Neural cell (in vitro differentiated cells): ENCODE measurements at regions not wholly inside any gene's neighbourhood (a gene's known extent, or its start where the extent isn't known, plus 50 kb on each side); places are given as distances from the start of the nearest gene placed in this dataset.

Source experiments
- H2AFZ ChIP-seq: fragments of 200-600, 300-800 bp; sonication (generic), shearing (Covaris generic); 2 replicates; pipeline ENCODE4 v1.6.0; 2014; ENCODE audit warnings: low read depth, mild to moderate bottlenecking, antibody characterized with exemption, low read length, moderate library complexity
- H3F3A ChIP-seq: fragments of 200-600 bp; shearing (Covaris generic); 2 replicates; pipeline ENCODE4 v1.6.1; 2016; ENCODE audit warnings: mild to moderate bottlenecking, moderate library complexity, mixed read lengths, antibody characterized with exemption, low read length; ENCODE audit not compliant: insufficient read depth, poor library complexity, severe bottlenecking
- H3K27ac ChIP-seq: fragments of 200-600, 300-800 bp; sonication (generic), shearing (Covaris generic); 2 replicates; pipeline ENCODE4 v1.5.1; 2014; ENCODE audit warnings: mild to moderate bottlenecking, low read length, moderate library complexity
- H3K27me3 ChIP-seq: fragments of 300-800, 200-600 bp; sonication (generic), shearing (Covaris generic); 2 replicates; pipeline ENCODE4 v1.6.0; 2014; ENCODE audit warnings: mild to moderate bottlenecking, low read depth, low read length, moderate library complexity; ENCODE audit not compliant: insufficient read depth
- H3K36me3 ChIP-seq: fragments of 300-800, 200-600 bp; sonication (generic), shearing (Covaris generic); 2 replicates; pipeline ENCODE4 v1.5.1; 2014; ENCODE audit warnings: mild to moderate bottlenecking, antibody characterized with exemption, low read length, moderate library complexity; ENCODE audit not compliant: insufficient read depth
- H3K4me2 ChIP-seq: fragments of 300-800, 200-600 bp; sonication (generic), shearing (Covaris generic); 2 replicates; pipeline ENCODE4 v1.6.0; 2014; ENCODE audit warnings: mild to moderate bottlenecking, low read length
- H3K4me3 ChIP-seq: fragments of 300-800, 200-600 bp; sonication (generic), shearing (Covaris generic); 2 replicates; pipeline ENCODE4 v1.5.1; 2014; ENCODE audit warnings: mild to moderate bottlenecking, low read length, moderate library complexity
- H3K79me2 ChIP-seq: fragments of 200-600 bp; shearing (Covaris generic); replicated peaks from 2 replicates; pipeline ENCODE4 v1.6.0; 2014; ENCODE audit warnings: mild to moderate bottlenecking, low read length, moderate library complexity; ENCODE audit not compliant: insufficient read depth
- H3K9ac ChIP-seq: fragments of 300-800, 200-600 bp; sonication (generic), shearing (Covaris generic); 2 replicates; pipeline ENCODE4 v1.6.1; 2016; ENCODE audit warnings: mild to moderate bottlenecking, low read length, mixed read lengths
- H3K9me2 ChIP-seq: fragments of 200-600 bp; shearing (Covaris generic); 2 replicates; pipeline ENCODE4 v1.6.1; 2016; ENCODE audit warnings: mild to moderate bottlenecking, low read length, mixed read lengths; ENCODE audit not compliant: insufficient read depth
- H3K9me3 ChIP-seq: fragments of 200-600, 300-800 bp; sonication (generic), shearing (Covaris generic); 2 replicates; pipeline ENCODE4 v1.6.1; 2016; ENCODE audit warnings: mild to moderate bottlenecking, mixed run types, low read length, moderate library complexity, mixed read lengths
- H4K20me1 ChIP-seq: fragments of 200-600 bp; shearing (Covaris generic); 2 replicates; pipeline ENCODE4 v1.6.1; 2016; ENCODE audit warnings: mild to moderate bottlenecking, mixed run types; ENCODE audit not compliant: insufficient read depth
- EP300 ChIP-seq: fragments of 450-650 bp; conservative IDR thresholded peaks from 2 replicates; pipeline ENCODE4 v1.6.1; 2014; ENCODE audit warnings: antibody characterized with exemption, mild to moderate bottlenecking, moderate library complexity; ENCODE audit not compliant: poor library complexity, severe bottlenecking
- EZH2 ChIP-seq: fragments of 200-600, 300-800 bp; shearing (Covaris generic), sonication (generic); IDR thresholded peaks from 2 replicates; pipeline ENCODE4 v1.6.1; 2014; ENCODE audit warnings: antibody characterized with exemption, low read length, borderline replicate concordance, mild to moderate bottlenecking; ENCODE audit not compliant: insufficient read depth, poor library complexity, severe bottlenecking
- MXI1 ChIP-seq: fragments of 450-650 bp; conservative IDR thresholded peaks from 2 replicates; pipeline ENCODE4 v1.6.1; 2014; ENCODE audit warnings: antibody characterized with exemption, mild to moderate bottlenecking; ENCODE audit not compliant: poor library complexity, severe bottlenecking
- POLR2AphosphoS5 ChIP-seq: IDR thresholded peaks from 2 replicates; pipeline ENCODE4 v1.6.1; 2012
- RAD21 ChIP-seq: fragments of 450-650 bp; conservative IDR thresholded peaks from 2 replicates; pipeline ENCODE4 v1.6.1; 2014; ENCODE audit warnings: antibody characterized with exemption, mild to moderate bottlenecking, moderate library complexity
- SMC3 ChIP-seq: fragments of 450-650 bp; conservative IDR thresholded peaks from 2 replicates; pipeline ENCODE4 v1.6.1; 2014; ENCODE audit warnings: antibody characterized with exemption, mild to moderate bottlenecking, moderate library complexity; ENCODE audit not compliant: poor library complexity
- TAF1 ChIP-seq: IDR thresholded peaks from 2 replicates; pipeline ENCODE4 v1.6.1; 2012; ENCODE audit warnings: low read depth
- TF ChIP-seq, protein P1 (sequence below): fragments of 450-650 bp; IDR thresholded peaks from 2 replicates; pipeline ENCODE4 v1.5.1; 2014; ENCODE audit warnings: antibody characterized with exemption, mild to moderate bottlenecking, moderate library complexity; ENCODE audit not compliant: poor library complexity, severe bottlenecking
- TF ChIP-seq, protein P2 (sequence below): IDR thresholded peaks from 2 replicates; pipeline ENCODE4 v1.6.1; 2012; ENCODE audit warnings: borderline replicate concordance

GRCh38 chrX:122940199-122940598 lies 243.9 kb upstream of the GRIA3 start:
- Histone ChIP-seq H3K4me3 (no peak overlapping the region), H3K27me3 (no peaks in the 10 kb centered on the region), H4K20me1 (no peaks in the 10 kb centered on the region), H3K4me2 (no peak overlapping the region), H3F3A (no peaks in the 10 kb centered on the region), H2AFZ (no peak overlapping the region), H3K9me3 (no peaks in the 10 kb centered on the region), H3K9ac (no peak overlapping the region), H3K36me3 (no peaks in the 10 kb centered on the region), H3K27ac (no peak overlapping the region), H3K9me2 (no peaks in the 10 kb centered on the region), H3K79me2 (no peaks in the 10 kb centered on the region)
- no peak for TF ChIP-seq EZH2
- no peak for TF ChIP-seq RAD21
- TF ChIP-seq, protein P1, sequence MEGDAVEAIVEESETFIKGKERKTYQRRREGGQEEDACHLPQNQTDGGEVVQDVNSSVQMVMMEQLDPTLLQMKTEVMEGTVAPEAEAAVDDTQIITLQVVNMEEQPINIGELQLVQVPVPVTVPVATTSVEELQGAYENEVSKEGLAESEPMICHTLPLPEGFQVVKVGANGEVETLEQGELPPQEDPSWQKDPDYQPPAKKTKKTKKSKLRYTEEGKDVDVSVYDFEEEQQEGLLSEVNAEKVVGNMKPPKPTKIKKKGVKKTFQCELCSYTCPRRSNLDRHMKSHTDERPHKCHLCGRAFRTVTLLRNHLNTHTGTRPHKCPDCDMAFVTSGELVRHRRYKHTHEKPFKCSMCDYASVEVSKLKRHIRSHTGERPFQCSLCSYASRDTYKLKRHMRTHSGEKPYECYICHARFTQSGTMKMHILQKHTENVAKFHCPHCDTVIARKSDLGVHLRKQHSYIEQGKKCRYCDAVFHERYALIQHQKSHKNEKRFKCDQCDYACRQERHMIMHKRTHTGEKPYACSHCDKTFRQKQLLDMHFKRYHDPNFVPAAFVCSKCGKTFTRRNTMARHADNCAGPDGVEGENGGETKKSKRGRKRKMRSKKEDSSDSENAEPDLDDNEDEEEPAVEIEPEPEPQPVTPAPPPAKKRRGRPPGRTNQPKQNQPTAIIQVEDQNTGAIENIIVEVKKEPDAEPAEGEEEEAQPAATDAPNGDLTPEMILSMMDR: no peak
- TF ChIP-seq POLR2AphosphoS5: no peak
- TF ChIP-seq TAF1: no peak
- TF ChIP-seq EP300: no peak
- no peak for TF ChIP-seq SMC3
- no peak for TF ChIP-seq MXI1
- TF ChIP-seq, protein P2, sequence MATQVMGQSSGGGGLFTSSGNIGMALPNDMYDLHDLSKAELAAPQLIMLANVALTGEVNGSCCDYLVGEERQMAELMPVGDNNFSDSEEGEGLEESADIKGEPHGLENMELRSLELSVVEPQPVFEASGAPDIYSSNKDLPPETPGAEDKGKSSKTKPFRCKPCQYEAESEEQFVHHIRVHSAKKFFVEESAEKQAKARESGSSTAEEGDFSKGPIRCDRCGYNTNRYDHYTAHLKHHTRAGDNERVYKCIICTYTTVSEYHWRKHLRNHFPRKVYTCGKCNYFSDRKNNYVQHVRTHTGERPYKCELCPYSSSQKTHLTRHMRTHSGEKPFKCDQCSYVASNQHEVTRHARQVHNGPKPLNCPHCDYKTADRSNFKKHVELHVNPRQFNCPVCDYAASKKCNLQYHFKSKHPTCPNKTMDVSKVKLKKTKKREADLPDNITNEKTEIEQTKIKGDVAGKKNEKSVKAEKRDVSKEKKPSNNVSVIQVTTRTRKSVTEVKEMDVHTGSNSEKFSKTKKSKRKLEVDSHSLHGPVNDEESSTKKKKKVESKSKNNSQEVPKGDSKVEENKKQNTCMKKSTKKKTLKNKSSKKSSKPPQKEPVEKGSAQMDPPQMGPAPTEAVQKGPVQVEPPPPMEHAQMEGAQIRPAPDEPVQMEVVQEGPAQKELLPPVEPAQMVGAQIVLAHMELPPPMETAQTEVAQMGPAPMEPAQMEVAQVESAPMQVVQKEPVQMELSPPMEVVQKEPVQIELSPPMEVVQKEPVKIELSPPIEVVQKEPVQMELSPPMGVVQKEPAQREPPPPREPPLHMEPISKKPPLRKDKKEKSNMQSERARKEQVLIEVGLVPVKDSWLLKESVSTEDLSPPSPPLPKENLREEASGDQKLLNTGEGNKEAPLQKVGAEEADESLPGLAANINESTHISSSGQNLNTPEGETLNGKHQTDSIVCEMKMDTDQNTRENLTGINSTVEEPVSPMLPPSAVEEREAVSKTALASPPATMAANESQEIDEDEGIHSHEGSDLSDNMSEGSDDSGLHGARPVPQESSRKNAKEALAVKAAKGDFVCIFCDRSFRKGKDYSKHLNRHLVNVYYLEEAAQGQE: no peak

DNA sequence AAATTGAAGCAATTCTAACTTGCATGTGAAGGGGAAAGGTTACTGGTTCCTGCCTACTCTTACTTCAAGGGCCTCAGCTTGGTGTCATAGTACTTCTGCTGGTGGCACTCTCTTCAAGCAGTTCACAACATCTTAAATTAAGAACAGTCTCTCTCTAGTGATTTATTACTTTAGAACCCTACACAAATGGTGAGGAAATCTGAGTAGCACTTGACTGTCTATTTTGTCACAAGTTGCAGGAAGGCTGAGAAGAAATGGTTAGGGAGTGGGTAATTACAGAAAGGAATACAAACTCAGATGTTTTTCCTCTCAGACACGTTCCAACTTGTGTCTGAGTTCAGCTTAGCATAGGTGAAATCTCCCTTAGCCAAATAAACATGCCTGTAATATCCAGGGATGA lies 242.3 kb upstream of the GRIA3 start:
- Histone ChIP-seq H3F3A (no peaks in the 10 kb centered on the region), H3K4me3 (no peak overlapping the region), H3K9me2 (no peaks in the 10 kb centered on the region), H3K9ac (no peak overlapping the region), H3K9me3 (no peaks in the 10 kb centered on the region), H3K4me2 (no peak overlapping the region), H3K27ac (no peak overlapping the region), H3K36me3 (no peaks in the 10 kb centered on the region), H3K27me3 (no peaks in the 10 kb centered on the region), H2AFZ (no peak overlapping the region), H4K20me1 (no peaks in the 10 kb centered on the region), H3K79me2 (no peaks in the 10 kb centered on the region)
- no peak for TF ChIP-seq EP300

DNA sequence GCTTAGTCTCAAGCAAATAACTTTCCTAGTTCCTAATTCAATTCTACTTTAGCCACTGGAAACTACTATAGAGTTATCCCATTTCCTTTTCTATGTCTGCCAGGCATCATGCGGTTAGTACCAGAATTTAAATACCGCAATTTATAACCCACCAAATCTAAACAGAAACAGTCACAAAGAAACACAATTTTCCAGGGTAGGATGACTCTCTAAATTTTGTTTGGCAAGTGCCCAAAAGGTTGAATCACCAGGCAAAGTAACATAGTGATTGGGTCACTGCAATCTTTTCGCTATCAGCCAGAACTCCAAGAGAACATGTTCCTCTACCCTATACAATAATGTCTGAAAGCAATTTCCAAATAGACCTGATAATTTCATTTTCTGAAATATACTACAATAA lies 240.2 kb upstream of the GRIA3 start:
- Histone ChIP-seq H3K27ac (no peak overlapping the region), H3F3A (no peaks in the 10 kb centered on the region), H3K9me3 (no peaks in the 10 kb centered on the region), H4K20me1 (no peaks in the 10 kb centered on the region), H3K9ac (no peak overlapping the region), H3K27me3 (no peaks in the 10 kb centered on the region), H3K4me2 (no peak overlapping the region), H3K36me3 (no peaks in the 10 kb centered on the region), H3K79me2 (no peaks in the 10 kb centered on the region), H2AFZ (no peak overlapping the region), H3K9me2 (no peaks in the 10 kb centered on the region), H3K4me3 (no peak overlapping the region)
- TF ChIP-seq EZH2 (no peak), SMC3 (no peak), TAF1 (no peak), RAD21 (no peak), POLR2AphosphoS5 (no peak)
- TF ChIP-seq, protein P1: no peak
- TF ChIP-seq, protein P2: no peak
